K562 (cell line): ENCODE measurements at regions not wholly inside any gene's neighbourhood (a gene's known extent, or its start where the extent isn't known, plus 50 kb on each side); places are given as distances from the start of the nearest gene placed in this dataset.
A peak's percentile ranks its signal among the peaks of the same experiment; 100 is the strongest.
"Not testable (repeated sequence)": the region's sequence is repeated elsewhere in the genome, so short reads cannot be mapped to it uniquely, and the experiment has no call there.

ENCODE experiments used
- ATAC-seq: fragments of 200-7000 bp; cut with Tn5 transposase; 3 replicates; pipeline ENCODE4 v1.9.1; 2020; ENCODE audit warnings: moderate library complexity
- BruUV-seq: library from RNA; stranded (reverse); fragments of 400-500 nt; replicated peaks from 2 replicates; lab custom pipeline; 2021; lab: Mats Ljungman, UMichigan
- CTCF ChIA-PET: fragments of 300-600 bp; formaldehyde crosslinking; extraction: SDS; loops from one replicate; lab custom pipeline; 2021; ENCODE audit warnings: low intra/inter-chr PET ratio; lab: Yijun Ruan, JAX
- POLR2A ChIA-PET: fragments of 300-600, 350-650 bp; sonication (Branson Sonifier 250); formaldehyde crosslinking; extraction: SDS; loops from one replicate; lab custom pipeline; 2021; ENCODE audit warnings: antibody characterized with exemption, inconsistent platforms; lab: Yijun Ruan, JAX
- DNase-seq, 4 experiments: peaks; one replicate each; pipeline versions ENCODE4 v3.0.0 to v3.0.0-alpha.2; 2011 to 2018; ENCODE audit warnings: low spot score in 3 of 4, mixed read lengths in 3 of 4; ENCODE audit errors: extremely low read depth in 1 of 4
- FAIRE-seq: peaks from 2 replicates; lab custom pipeline; 2011; peaks lifted over from hg19 to GRCh38; lab: Jason Lieb, UNC
- H2AFZ ChIP-seq: 2 replicates; pipeline ENCODE4 v1.6.0; 2011; ENCODE audit warnings: low read depth, low read length, control low read depth, inconsistent platforms
- H3K27ac ChIP-seq: fragments of 200-600 bp; 3 replicates; pipeline ENCODE4 v1.8.0; 2011; ENCODE audit warnings: low read depth, mild to moderate bottlenecking, control low read depth, inconsistent platforms, low read length, moderate library complexity, mixed read lengths; ENCODE audit errors: extremely low read depth
- H3K27me3 ChIP-seq, 2 experiments: fragments of 300-600 bp in 1 of 2; 2 replicates in 1 of 2; 3 replicates in 1 of 2; pipeline versions ENCODE4 v1.6.0 to v1.8.0; 2011; ENCODE audit warnings: inconsistent platforms in 2 of 2, low read length in 2 of 2, mild to moderate bottlenecking in 1 of 2, mixed read lengths in 1 of 2, moderate library complexity in 1 of 2; ENCODE audit not compliant: control insufficient read depth in 2 of 2, insufficient read depth in 2 of 2
- H3K36me3 ChIP-seq: fragments of 300-600 bp; 3 replicates; pipeline ENCODE4 v1.8.0; 2011; ENCODE audit warnings: mild to moderate bottlenecking, low read length, inconsistent platforms; ENCODE audit not compliant: control insufficient read depth, insufficient read depth
- H3K4me1 ChIP-seq, 2 experiments: fragments of 200-600 bp in 1 of 2; replicated peaks in 1 of 2; 2 replicates in 1 of 2; 3 replicates in 1 of 2; pipeline versions ENCODE4 v1.5.1 to v1.8.0; 2011; ENCODE audit warnings: inconsistent platforms in 2 of 2, low read length in 2 of 2, mild to moderate bottlenecking in 1 of 2, mixed read lengths in 1 of 2, moderate library complexity in 1 of 2; ENCODE audit not compliant: control insufficient read depth in 2 of 2, insufficient read depth in 2 of 2
- H3K4me2 ChIP-seq: 2 replicates; pipeline ENCODE4 v1.6.1; 2011; ENCODE audit warnings: low read length, control low read depth, inconsistent platforms, mixed read lengths; ENCODE audit not compliant: insufficient read depth
- H3K4me3 ChIP-seq: fragments of 200-600 bp; sonication (generic), shearing (Covaris generic); 2 replicates; pipeline ENCODE4 v1.5.1; 2016; ENCODE audit warnings: control low read depth, inconsistent platforms
- H3K79me2 ChIP-seq: fragments of 200-600 bp; 3 replicates; pipeline ENCODE4 v1.8.0; 2011; ENCODE audit warnings: low read length, inconsistent platforms; ENCODE audit not compliant: control insufficient read depth, insufficient read depth
- H3K9ac ChIP-seq, 2 experiments: 2 replicates each; pipeline versions ENCODE4 v1.6.0 to v1.6.1; 2011; ENCODE audit warnings: low read depth in 2 of 2, low read length in 2 of 2, control low read depth in 1 of 2, inconsistent platforms in 1 of 2, mild to moderate bottlenecking in 1 of 2, mixed read lengths in 1 of 2; ENCODE audit not compliant: insufficient read depth in 1 of 2
- H3K9me1 ChIP-seq: one replicate; pipeline ENCODE4 v1.6.0; 2011; ENCODE audit warnings: inconsistent platforms, mild to moderate bottlenecking, low read length, moderate library complexity; ENCODE audit not compliant: control insufficient read depth, insufficient read depth
- H3K9me3 ChIP-seq: replicated peaks from 2 replicates; pipeline ENCODE4 v1.5.1; 2011; ENCODE audit warnings: low read depth, low read length, inconsistent platforms; ENCODE audit not compliant: control insufficient read depth, insufficient read depth
- H4K20me1 ChIP-seq: replicated peaks from 2 replicates; pipeline ENCODE4 v1.6.1; 2011; ENCODE audit warnings: low read length, inconsistent platforms, mixed read lengths; ENCODE audit not compliant: control insufficient read depth, insufficient read depth
- BMI1 ChIP-seq: fragments of 150-350 bp; IDR thresholded peaks from 2 replicates; pipeline ENCODE4 v1.6.1; 2014; ENCODE audit warnings: low read length
- CREM ChIP-seq: IDR thresholded peaks from 2 replicates; pipeline ENCODE4 v1.6.1; 2014; ENCODE audit warnings: antibody characterized with exemption, low read depth
- WGBS: fragments of 100-300 bp; shearing (Covaris generic); methylation state at CpG from one replicate; pipeline ENCODE4 v1.1.6; 2016; ENCODE audit warnings: low coverage, mixed read lengths; ENCODE audit not compliant: insufficient coverage; ENCODE audit errors: missing lambda C conversion rate; 5-methylcytosine and 5-hydroxymethylcytosine counted together
- in situ Hi-C: fragments of 300-500 bp; cut with MboI; formaldehyde crosslinking; loops from 4 replicates; pipeline ENCODE4 v1.15.0; 2018; ENCODE audit warnings: inconsistent platforms, mixed read lengths
- intact Hi-C: fragments of 100-400 bp; cut with micrococcal nuclease; formaldehyde crosslinking; loops from 2 replicates; pipeline ENCODE4 v1.14.2; 2022
- TF ChIP-seq, protein P1 (sequence below): fragments of 450-650 bp; IDR thresholded peaks from 2 replicates; pipeline ENCODE4 v1.6.1; 2016; ENCODE audit warnings: mild to moderate bottlenecking, moderate library complexity

DNA sequence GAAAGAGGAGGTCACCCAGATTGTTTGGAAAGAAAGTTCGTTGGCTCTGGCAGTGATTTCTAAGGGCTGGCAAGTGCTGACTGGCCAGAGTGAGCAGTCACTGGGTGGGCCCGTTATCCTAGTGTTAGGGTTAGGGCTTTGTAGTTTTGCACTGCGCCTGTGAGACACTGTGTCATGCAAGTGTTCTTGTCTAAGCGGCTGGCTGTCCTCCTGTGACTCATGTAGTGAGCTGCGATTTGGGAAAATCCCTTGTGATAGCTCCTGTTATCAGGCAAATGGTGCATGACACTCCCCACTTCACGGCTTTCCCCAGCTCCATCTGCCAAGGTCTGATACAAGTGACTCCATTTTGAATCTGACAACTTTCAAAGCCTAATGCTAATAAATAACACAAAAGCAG lies 526.0 kb upstream of the ADAMTS16 start:
- Histone ChIP-seq H3K9ac (no peak overlapping the region), H4K20me1 (no peaks in the 10 kb centered on the region), H3K27ac (no peak overlapping the region), H3K4me2 (no peak overlapping the region), H3K4me1 (no peaks in the 10 kb centered on the region), H3K9me1 (no peaks in the 10 kb centered on the region), H3K4me3 (no peak overlapping the region), H2AFZ (no peak overlapping the region), H3K36me3 (no peaks in the 10 kb centered on the region), H3K27me3 (no peaks in the 10 kb centered on the region), H3K9me3 (no peaks in the 10 kb centered on the region), H3K79me2 (no peaks in the 10 kb centered on the region)
- TF ChIP-seq, protein P1, sequence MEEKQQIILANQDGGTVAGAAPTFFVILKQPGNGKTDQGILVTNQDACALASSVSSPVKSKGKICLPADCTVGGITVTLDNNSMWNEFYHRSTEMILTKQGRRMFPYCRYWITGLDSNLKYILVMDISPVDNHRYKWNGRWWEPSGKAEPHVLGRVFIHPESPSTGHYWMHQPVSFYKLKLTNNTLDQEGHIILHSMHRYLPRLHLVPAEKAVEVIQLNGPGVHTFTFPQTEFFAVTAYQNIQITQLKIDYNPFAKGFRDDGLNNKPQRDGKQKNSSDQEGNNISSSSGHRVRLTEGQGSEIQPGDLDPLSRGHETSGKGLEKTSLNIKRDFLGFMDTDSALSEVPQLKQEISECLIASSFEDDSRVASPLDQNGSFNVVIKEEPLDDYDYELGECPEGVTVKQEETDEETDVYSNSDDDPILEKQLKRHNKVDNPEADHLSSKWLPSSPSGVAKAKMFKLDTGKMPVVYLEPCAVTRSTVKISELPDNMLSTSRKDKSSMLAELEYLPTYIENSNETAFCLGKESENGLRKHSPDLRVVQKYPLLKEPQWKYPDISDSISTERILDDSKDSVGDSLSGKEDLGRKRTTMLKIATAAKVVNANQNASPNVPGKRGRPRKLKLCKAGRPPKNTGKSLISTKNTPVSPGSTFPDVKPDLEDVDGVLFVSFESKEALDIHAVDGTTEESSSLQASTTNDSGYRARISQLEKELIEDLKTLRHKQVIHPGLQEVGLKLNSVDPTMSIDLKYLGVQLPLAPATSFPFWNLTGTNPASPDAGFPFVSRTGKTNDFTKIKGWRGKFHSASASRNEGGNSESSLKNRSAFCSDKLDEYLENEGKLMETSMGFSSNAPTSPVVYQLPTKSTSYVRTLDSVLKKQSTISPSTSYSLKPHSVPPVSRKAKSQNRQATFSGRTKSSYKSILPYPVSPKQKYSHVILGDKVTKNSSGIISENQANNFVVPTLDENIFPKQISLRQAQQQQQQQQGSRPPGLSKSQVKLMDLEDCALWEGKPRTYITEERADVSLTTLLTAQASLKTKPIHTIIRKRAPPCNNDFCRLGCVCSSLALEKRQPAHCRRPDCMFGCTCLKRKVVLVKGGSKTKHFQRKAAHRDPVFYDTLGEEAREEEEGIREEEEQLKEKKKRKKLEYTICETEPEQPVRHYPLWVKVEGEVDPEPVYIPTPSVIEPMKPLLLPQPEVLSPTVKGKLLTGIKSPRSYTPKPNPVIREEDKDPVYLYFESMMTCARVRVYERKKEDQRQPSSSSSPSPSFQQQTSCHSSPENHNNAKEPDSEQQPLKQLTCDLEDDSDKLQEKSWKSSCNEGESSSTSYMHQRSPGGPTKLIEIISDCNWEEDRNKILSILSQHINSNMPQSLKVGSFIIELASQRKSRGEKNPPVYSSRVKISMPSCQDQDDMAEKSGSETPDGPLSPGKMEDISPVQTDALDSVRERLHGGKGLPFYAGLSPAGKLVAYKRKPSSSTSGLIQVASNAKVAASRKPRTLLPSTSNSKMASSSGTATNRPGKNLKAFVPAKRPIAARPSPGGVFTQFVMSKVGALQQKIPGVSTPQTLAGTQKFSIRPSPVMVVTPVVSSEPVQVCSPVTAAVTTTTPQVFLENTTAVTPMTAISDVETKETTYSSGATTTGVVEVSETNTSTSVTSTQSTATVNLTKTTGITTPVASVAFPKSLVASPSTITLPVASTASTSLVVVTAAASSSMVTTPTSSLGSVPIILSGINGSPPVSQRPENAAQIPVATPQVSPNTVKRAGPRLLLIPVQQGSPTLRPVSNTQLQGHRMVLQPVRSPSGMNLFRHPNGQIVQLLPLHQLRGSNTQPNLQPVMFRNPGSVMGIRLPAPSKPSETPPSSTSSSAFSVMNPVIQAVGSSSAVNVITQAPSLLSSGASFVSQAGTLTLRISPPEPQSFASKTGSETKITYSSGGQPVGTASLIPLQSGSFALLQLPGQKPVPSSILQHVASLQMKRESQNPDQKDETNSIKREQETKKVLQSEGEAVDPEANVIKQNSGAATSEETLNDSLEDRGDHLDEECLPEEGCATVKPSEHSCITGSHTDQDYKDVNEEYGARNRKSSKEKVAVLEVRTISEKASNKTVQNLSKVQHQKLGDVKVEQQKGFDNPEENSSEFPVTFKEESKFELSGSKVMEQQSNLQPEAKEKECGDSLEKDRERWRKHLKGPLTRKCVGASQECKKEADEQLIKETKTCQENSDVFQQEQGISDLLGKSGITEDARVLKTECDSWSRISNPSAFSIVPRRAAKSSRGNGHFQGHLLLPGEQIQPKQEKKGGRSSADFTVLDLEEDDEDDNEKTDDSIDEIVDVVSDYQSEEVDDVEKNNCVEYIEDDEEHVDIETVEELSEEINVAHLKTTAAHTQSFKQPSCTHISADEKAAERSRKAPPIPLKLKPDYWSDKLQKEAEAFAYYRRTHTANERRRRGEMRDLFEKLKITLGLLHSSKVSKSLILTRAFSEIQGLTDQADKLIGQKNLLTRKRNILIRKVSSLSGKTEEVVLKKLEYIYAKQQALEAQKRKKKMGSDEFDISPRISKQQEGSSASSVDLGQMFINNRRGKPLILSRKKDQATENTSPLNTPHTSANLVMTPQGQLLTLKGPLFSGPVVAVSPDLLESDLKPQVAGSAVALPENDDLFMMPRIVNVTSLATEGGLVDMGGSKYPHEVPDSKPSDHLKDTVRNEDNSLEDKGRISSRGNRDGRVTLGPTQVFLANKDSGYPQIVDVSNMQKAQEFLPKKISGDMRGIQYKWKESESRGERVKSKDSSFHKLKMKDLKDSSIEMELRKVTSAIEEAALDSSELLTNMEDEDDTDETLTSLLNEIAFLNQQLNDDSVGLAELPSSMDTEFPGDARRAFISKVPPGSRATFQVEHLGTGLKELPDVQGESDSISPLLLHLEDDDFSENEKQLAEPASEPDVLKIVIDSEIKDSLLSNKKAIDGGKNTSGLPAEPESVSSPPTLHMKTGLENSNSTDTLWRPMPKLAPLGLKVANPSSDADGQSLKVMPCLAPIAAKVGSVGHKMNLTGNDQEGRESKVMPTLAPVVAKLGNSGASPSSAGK: no peak
- no peak for TF ChIP-seq BMI1
- TF ChIP-seq CREM: no peak
- DNase-seq (peak in 1 of 4 experiments; percentile 1), FAIRE-seq (no peak), ATAC-seq (no peak)
- 2% methylated on average over 6 of the region's 6 CpGs for WGBS
- BruUV-seq: no TSS peak
- ChIA-PET POLR2A (no interaction called here), CTCF (no interaction called here)
- intact Hi-C loops: no loop called here
- in situ Hi-C loops: no loop called here

- H3K4me3 ChIP-seq, H3K36me3 ChIP-seq, H3K27me3 ChIP-seq, CTCF ChIA-PET, H3K9ac ChIP-seq, H3K79me2 ChIP-seq, H3K4me2 ChIP-seq, FAIRE-seq, POLR2A ChIA-PET, intact Hi-C loops, H3K9me1 ChIP-seq, H3K4me1 ChIP-seq, in situ Hi-C loops, ATAC-seq, BruUV-seq, DNase-seq, H3K27ac ChIP-seq, H4K20me1 ChIP-seq, H3K9me3 ChIP-seq, H2AFZ ChIP-seq: not testable (repeated sequence)
- WGBS: 1% methylated on average over 11 of the region's 26 CpGs
Observed at GRCh38 chr5:4615369-4615768, 524.8 kb upstream of the ADAMTS16 start.
